ENCODE measurements at regions not wholly inside any gene's neighbourhood (a gene's known extent, or its start where the extent isn't known, plus 50 kb on each side); places are given as distances from the start of the nearest gene placed in this dataset.

DNA sequence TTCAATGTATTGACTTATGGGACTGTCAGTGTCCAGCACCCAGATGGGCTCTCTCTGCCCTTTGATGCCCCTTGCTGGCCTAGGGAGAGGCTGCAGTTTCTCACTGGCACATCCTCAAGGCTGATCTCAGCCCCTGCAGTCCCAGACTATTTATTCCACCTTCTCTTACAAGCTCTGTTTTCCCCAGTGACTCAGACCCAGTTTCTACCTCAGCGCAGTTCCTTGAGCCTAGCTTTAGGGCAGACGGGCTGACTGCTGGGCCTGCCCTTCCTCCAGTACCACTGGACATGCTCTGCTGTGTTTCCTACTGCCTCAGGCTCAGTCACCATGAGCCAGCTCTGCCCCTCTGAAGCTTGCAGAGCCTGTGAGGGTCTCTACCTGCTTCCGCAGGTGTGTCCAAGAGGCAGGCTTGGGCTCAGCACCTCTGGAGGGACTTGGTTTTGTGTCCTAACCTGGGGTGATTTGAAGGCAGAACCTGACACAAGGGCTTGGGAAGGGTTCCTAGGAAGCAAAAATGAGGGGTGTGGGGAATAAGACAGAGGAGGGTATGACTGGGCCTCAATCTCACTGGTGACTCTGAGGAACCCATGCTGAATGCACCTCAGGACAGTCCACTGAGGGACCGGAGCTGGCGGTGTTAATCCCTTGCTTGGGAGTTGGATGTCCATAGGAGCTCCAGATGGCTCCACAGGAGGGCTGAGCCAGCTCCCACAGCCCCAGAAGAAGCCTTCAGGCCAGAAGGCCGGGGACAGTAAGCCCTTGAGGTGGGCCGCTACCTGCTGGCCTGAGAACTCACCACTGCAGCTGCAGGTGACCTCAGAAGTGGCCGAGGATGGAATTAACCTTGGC, 689.9 kb downstream of the MATN1 start:
- H3K9ac ChIP-seq (ENCODE audit: low read length) = no peak overlapping the region
- H3K36me3 ChIP-seq (ENCODE audit: insufficient read depth, low read length) = no peaks in the 10 kb centered on the region
- no peaks in the 10 kb centered on the region for H3K27me3 ChIP-seq (ENCODE audit: insufficient read depth, low read depth, low read length)
- H4K20me1 ChIP-seq (ENCODE audit: insufficient read depth) = no peaks in the 10 kb centered on the region
- no peaks in the 10 kb centered on the region for H3K79me2 ChIP-seq (replicated peaks; ENCODE audit: insufficient read depth, low read length)
- no peaks in the 10 kb centered on the region for H3K9me3 ChIP-seq (ENCODE audit: low read length)
- H3K9me2 ChIP-seq (ENCODE audit: insufficient read depth, low read length) = no peaks in the 10 kb centered on the region
- H3F3A ChIP-seq (ENCODE audit: insufficient read depth, low read length, poor library complexity, severe bottlenecking) = no peaks in the 10 kb centered on the region
- no peak overlapping the region for H3K4me2 ChIP-seq (ENCODE audit: low read length)
- no peak overlapping the region for H3K4me3 ChIP-seq (ENCODE audit: low read length)
- H3K27ac ChIP-seq (ENCODE audit: low read length) = no peak overlapping the region
- H2AFZ ChIP-seq (ENCODE audit: low read depth, low read length) = no peak overlapping the region
- TF ChIP-seq TAF1 (IDR thresholded peaks at IDR 0.05; ENCODE audit: low read depth) (no peak), POLR2AphosphoS5 (IDR thresholded peaks at IDR 0.05) (no peak), RAD21 (conservative IDR thresholded peaks at IDR 0.05) (no peak), REST (IDR thresholded peaks at IDR 0.05; ENCODE audit: borderline replicate concordance) (no peak), SMC3 (conservative IDR thresholded peaks at IDR 0.05; ENCODE audit: poor library complexity) (no peak), CTCF (IDR thresholded peaks at IDR 0.05; ENCODE audit: poor library complexity, severe bottlenecking) (no peak), MXI1 (conservative IDR thresholded peaks at IDR 0.05; ENCODE audit: poor library complexity, severe bottlenecking) (no peak)

GRCh38 chr1:30032302-30032701, 691.1 kb downstream of the MATN1 start:
- no peak overlapping the region for H3K4me3 ChIP-seq (ENCODE audit: low read length)
- TF ChIP-seq TAF1 (IDR thresholded peaks at IDR 0.05; ENCODE audit: low read depth) (no peak), POLR2AphosphoS5 (IDR thresholded peaks at IDR 0.05) (no peak), EZH2 (IDR thresholded peaks at IDR 0.05; ENCODE audit: borderline replicate concordance, insufficient read depth, low read length, poor library complexity, severe bottlenecking) (no peak), CTCF (IDR thresholded peaks at IDR 0.05; ENCODE audit: poor library complexity, severe bottlenecking) (no peak), SMC3 (conservative IDR thresholded peaks at IDR 0.05; ENCODE audit: poor library complexity) (no peak), EP300 (conservative IDR thresholded peaks at IDR 0.05; ENCODE audit: poor library complexity, severe bottlenecking) (no peak), RAD21 (conservative IDR thresholded peaks at IDR 0.05) (no peak), REST (IDR thresholded peaks at IDR 0.05; ENCODE audit: borderline replicate concordance) (no peak), MXI1 (conservative IDR thresholded peaks at IDR 0.05; ENCODE audit: poor library complexity, severe bottlenecking) (no peak)
- H3K9ac ChIP-seq (ENCODE audit: low read length) = no peak overlapping the region
- H4K20me1 ChIP-seq (ENCODE audit: insufficient read depth) = no peaks in the 10 kb centered on the region
- H2AFZ ChIP-seq (ENCODE audit: low read depth, low read length) = no peak overlapping the region
- H3K27ac ChIP-seq (ENCODE audit: low read length) = no peak overlapping the region
- H3K9me2 ChIP-seq (ENCODE audit: insufficient read depth, low read length) = no peaks in the 10 kb centered on the region
- no peaks in the 10 kb centered on the region for H3K9me3 ChIP-seq (ENCODE audit: low read length)
- H3K27me3 ChIP-seq (ENCODE audit: insufficient read depth, low read depth, low read length) = no peaks in the 10 kb centered on the region
- no peaks in the 10 kb centered on the region for H3K36me3 ChIP-seq (ENCODE audit: insufficient read depth, low read length)
- no peaks in the 10 kb centered on the region for H3F3A ChIP-seq (ENCODE audit: insufficient read depth, low read length, poor library complexity, severe bottlenecking)
- H3K4me2 ChIP-seq (ENCODE audit: low read length) = no peak overlapping the region
- H3K79me2 ChIP-seq (replicated peaks; ENCODE audit: insufficient read depth, low read length) = no peaks in the 10 kb centered on the region

Data from neural cell (in vitro differentiated cells).